ENCODE measurements at regions not wholly inside any gene's neighbourhood (a gene's known extent, or its start where the extent isn't known, plus 50 kb on each side); places are given as distances from the start of the nearest gene placed in this dataset.

GRCh38 chrX:39307488-39307887, 506.2 kb downstream of the MID1IP1 start:
- no peak for DNase-seq

- DNase-seq: no peak
These were observed 506.9 kb downstream of the MID1IP1 start for GRCh38 chrX:39308126-39308525.

GRCh38 chrX:39309018-39309635, 507.9 kb downstream of the MID1IP1 start:
- peak; percentile 85 for DNase-seq

GRCh38 chrX:39309721-39310152, 508.5 kb downstream of the MID1IP1 start:
- peak; percentile 78 for DNase-seq

GRCh38 chrX:39310891-39311290, 509.6 kb downstream of the MID1IP1 start:
- DNase-seq: no peak

- DNase-seq: no peak
These were observed 510.4 kb downstream of the MID1IP1 start for GRCh38 chrX:39311646-39312045.

GRCh38 chrX:39313146-39313545, 511.9 kb downstream of the MID1IP1 start:
- DNase-seq: no peak

- no peak for DNase-seq
These were observed 517.5 kb downstream of the MID1IP1 start for GRCh38 chrX:39318506-39319343.

- no peak for DNase-seq
These were observed 518.9 kb downstream of the MID1IP1 start for GRCh38 chrX:39320165-39320564.

- no peak for DNase-seq
These were observed 521.2 kb downstream of the MID1IP1 start for GRCh38 chrX:39322496-39322895.

GRCh38 chrX:39324233-39324930, 523.1 kb downstream of the MID1IP1 start:
- DNase-seq: no peak

- DNase-seq: peak; percentile 80
These were observed 526.0 kb downstream of the MID1IP1 start for GRCh38 chrX:39327255-39327654.

GRCh38 chrX:39327705-39328104, 526.4 kb downstream of the MID1IP1 start:
- no peak for DNase-seq

- DNase-seq: no peak
These were observed 527.4 kb downstream of the MID1IP1 start for GRCh38 chrX:39328661-39329060.

- no peak for DNase-seq
These were observed 529.9 kb downstream of the MID1IP1 start for GRCh38 chrX:39331082-39331704.

- no peak for DNase-seq
These were observed 532.2 kb downstream of the MID1IP1 start for GRCh38 chrX:39333451-39333850.

- no peak for DNase-seq
These were observed 534.4 kb downstream of the MID1IP1 start for GRCh38 chrX:39335513-39336235.

GRCh38 chrX:39336671-39337311, 535.5 kb downstream of the MID1IP1 start:
- peak; percentile 62 for DNase-seq

GRCh38 chrX:39337451-39337850, 536.2 kb downstream of the MID1IP1 start:
- DNase-seq: no peak

- DNase-seq: no peak
These were observed 537.3 kb downstream of the MID1IP1 start for GRCh38 chrX:39338583-39338982.

- DNase-seq: no peak
These were observed 555.0 kb downstream of the MID1IP1 start for GRCh38 chrX:39356119-39356807.

All from activated effector memory CD4-positive, alpha-beta T cell treated with anti-CD3 and anti-CD28 coated beads, Interleukin-2, amount 50 U/mL, for 16 hours (primary cell).